Esophagus squamous epithelium (tissue), 4 donors: ENCODE measurements at regions not wholly inside any gene's neighbourhood (a gene's known extent, or its start where the extent isn't known, plus 50 kb on each side); places are given as distances from the start of the nearest gene placed in this dataset.

Source experiments
- POLR2A ChIP-seq, 4 donors: fragments of 450-650 bp; IDR thresholded peaks; one replicate each; pipeline ENCODE4 v1.6.1; 2017; ENCODE audit warnings: antibody characterized with exemption in 4 of 4, mild to moderate bottlenecking in 4 of 4, moderate library complexity in 3 of 4
- TF ChIP-seq, protein P1 (sequence below), 6 experiments: fragments of 450-650 bp in 4 of 6; fragments of 200-600 bp in 2 of 6; sonication (generic) in 2 of 6; IDR thresholded peaks; one replicate each; pipeline ENCODE4 v1.5.1; 2016 to 2019; ENCODE audit warnings: antibody characterized with exemption in 6 of 6, mild to moderate bottlenecking in 4 of 6, moderate library complexity in 4 of 6

DNA sequence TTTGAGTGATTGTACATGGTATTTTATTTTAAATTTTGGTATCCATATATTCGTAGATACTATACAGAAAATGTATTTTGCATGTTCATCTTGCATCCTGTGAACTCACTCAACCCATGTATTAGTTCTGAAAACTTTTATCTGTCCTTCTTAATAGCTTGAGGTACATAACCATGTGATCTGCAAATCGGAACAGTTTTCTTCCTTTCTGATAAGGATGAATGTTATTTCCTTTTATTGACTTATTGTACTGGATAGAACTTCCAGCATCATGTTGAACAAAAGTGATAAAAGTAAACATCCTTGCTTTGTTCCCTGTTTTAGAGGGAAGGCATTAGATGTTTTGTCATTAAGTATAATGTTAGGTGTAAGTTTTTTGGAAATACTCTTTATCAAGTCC lies 554.7 kb downstream of the GALR1 start:
- no peak for TF ChIP-seq POLR2A (IDR thresholded peaks at IDR 0.05)
- TF ChIP-seq, protein P1, sequence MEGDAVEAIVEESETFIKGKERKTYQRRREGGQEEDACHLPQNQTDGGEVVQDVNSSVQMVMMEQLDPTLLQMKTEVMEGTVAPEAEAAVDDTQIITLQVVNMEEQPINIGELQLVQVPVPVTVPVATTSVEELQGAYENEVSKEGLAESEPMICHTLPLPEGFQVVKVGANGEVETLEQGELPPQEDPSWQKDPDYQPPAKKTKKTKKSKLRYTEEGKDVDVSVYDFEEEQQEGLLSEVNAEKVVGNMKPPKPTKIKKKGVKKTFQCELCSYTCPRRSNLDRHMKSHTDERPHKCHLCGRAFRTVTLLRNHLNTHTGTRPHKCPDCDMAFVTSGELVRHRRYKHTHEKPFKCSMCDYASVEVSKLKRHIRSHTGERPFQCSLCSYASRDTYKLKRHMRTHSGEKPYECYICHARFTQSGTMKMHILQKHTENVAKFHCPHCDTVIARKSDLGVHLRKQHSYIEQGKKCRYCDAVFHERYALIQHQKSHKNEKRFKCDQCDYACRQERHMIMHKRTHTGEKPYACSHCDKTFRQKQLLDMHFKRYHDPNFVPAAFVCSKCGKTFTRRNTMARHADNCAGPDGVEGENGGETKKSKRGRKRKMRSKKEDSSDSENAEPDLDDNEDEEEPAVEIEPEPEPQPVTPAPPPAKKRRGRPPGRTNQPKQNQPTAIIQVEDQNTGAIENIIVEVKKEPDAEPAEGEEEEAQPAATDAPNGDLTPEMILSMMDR (IDR thresholded peaks at IDR 0.05) = no peak
